Vagina (tissue), 2 donors: ENCODE measurements at regions not wholly inside any gene's neighbourhood (a gene's known extent, or its start where the extent isn't known, plus 50 kb on each side); places are given as distances from the start of the nearest gene placed in this dataset.

Experiments used
- DNase-seq, 2 donors: peaks; one replicate each; pipeline ENCODE4 v3.0.0-alpha.2; 2017; ENCODE audit errors: extremely low spot score in 2 of 2
- H3K27ac ChIP-seq: fragments of 200-600 bp; sonication (generic); one replicate; pipeline ENCODE4 v1.5.1; 2019
- H3K27me3 ChIP-seq: fragments of 200-600 bp; sonication (generic); one replicate; pipeline ENCODE4 v1.5.1; 2019
- H3K36me3 ChIP-seq, 2 donors: fragments of 200-600 bp; sonication (generic); one replicate each; pipeline ENCODE4 v1.5.1; 2017 to 2019
- H3K4me1 ChIP-seq: fragments of 200-600 bp; sonication (generic); one replicate; pipeline ENCODE4 v1.5.1; 2019
- H3K4me3 ChIP-seq, 2 donors: fragments of 200-600 bp; sonication (generic); 1 replicate in 1 of 2; 2 replicates in 1 of 2; pipeline ENCODE4 v1.5.1; 2016 to 2019
- H3K9me3 ChIP-seq: fragments of 200-600 bp; sonication (generic); one replicate; pipeline ENCODE4 v1.5.1; 2019
- CTCF ChIP-seq, 3 experiments: fragments of 450-650 bp in 2 of 3; fragments of 200-600 bp in 1 of 3; sonication (generic) in 1 of 3; IDR thresholded peaks; one replicate each; pipeline ENCODE4 v1.5.1; 2017 to 2019; ENCODE audit warnings: antibody characterized with exemption in 3 of 3, mild to moderate bottlenecking in 2 of 3, moderate library complexity in 2 of 3
- POLR2A ChIP-seq, 2 donors: fragments of 450-650 bp; IDR thresholded peaks; one replicate each; pipeline ENCODE4 v1.6.1; 2017; ENCODE audit warnings: antibody characterized with exemption in 2 of 2, mild to moderate bottlenecking in 2 of 2, moderate library complexity in 2 of 2
- POLR2AphosphoS5 ChIP-seq, 2 donors: sonication (generic); formaldehyde crosslinking; IDR thresholded peaks; one replicate each; pipeline ENCODE4 v1.9.0; 2017; ENCODE audit warnings: antibody characterized with exemption in 2 of 2, mild to moderate bottlenecking in 2 of 2, low read depth in 1 of 2; ENCODE audit not compliant: insufficient read depth in 1 of 2
- intact Hi-C: fragments of 100-400 bp; cut with DNase I; formaldehyde crosslinking; loops from one replicate; pipeline ENCODE4 v1.15.1; 2023

GRCh38 chr9:93810028-93810971 is 144.9 kb downstream of the BARX1 start:
- Histone ChIP-seq H3K27me3 (no peaks in the 10 kb centered on the region), H3K36me3 (no peaks in the 10 kb centered on the region), H3K9me3 (no peaks in the 10 kb centered on the region), H3K27ac (no peak overlapping the region), H3K4me3 (no peak overlapping the region), H3K4me1 (no peaks in the 10 kb centered on the region)
- peak in 1 of 2 donors; percentile 64 for DNase-seq
- TF ChIP-seq POLR2A (IDR thresholded peaks at IDR 0.05) (no peak), POLR2AphosphoS5 (IDR thresholded peaks at IDR 0.05; ENCODE audit: insufficient read depth in 1 of 2, low read depth in 1 of 2) (no peak), CTCF (IDR thresholded peaks at IDR 0.05) (no peak)
- intact Hi-C loops: no loop called here

GRCh38 chr9:93809204-93809940 is 145.8 kb downstream of the BARX1 start:
- no peaks in the 10 kb centered on the region for H3K36me3 ChIP-seq
- intact Hi-C loops: no loop called here
- DNase-seq: peak in 1 of 2 donors; percentile 60
- H3K4me1 ChIP-seq: no peaks in the 10 kb centered on the region
- no peak overlapping the region for H3K4me3 ChIP-seq
- H3K9me3 ChIP-seq: no peaks in the 10 kb centered on the region
- TF ChIP-seq POLR2A (IDR thresholded peaks at IDR 0.05) (no peak), CTCF (IDR thresholded peaks at IDR 0.05) (no peak), POLR2AphosphoS5 (IDR thresholded peaks at IDR 0.05; ENCODE audit: insufficient read depth in 1 of 2, low read depth in 1 of 2) (no peak)
- H3K27ac ChIP-seq: no peak overlapping the region
- no peaks in the 10 kb centered on the region for H3K27me3 ChIP-seq

GRCh38 chr9:93808115-93809029 is 146.8 kb downstream of the BARX1 start:
- peak in 1 of 2 donors; percentile 60 for DNase-seq
- no peaks in the 10 kb centered on the region for H3K4me1 ChIP-seq
- TF ChIP-seq POLR2AphosphoS5 (IDR thresholded peaks at IDR 0.05; ENCODE audit: insufficient read depth in 1 of 2, low read depth in 1 of 2) (no peak), CTCF (IDR thresholded peaks at IDR 0.05) (no peak), POLR2A (IDR thresholded peaks at IDR 0.05) (no peak)
- H3K27me3 ChIP-seq: no peaks in the 10 kb centered on the region
- no peaks in the 10 kb centered on the region for H3K9me3 ChIP-seq
- no peaks in the 10 kb centered on the region for H3K36me3 ChIP-seq
- intact Hi-C loops: no loop called here
- H3K4me3 ChIP-seq: no peak overlapping the region
- no peak overlapping the region for H3K27ac ChIP-seq

- intact Hi-C loops: no loop called here
- peak in 1 of 2 donors; percentile 47 for DNase-seq
- no peaks in the 10 kb centered on the region for H3K9me3 ChIP-seq
- TF ChIP-seq POLR2AphosphoS5 (IDR thresholded peaks at IDR 0.05; ENCODE audit: insufficient read depth in 1 of 2, low read depth in 1 of 2): no peak
- no peak for TF ChIP-seq CTCF (IDR thresholded peaks at IDR 0.05)
- TF ChIP-seq POLR2A (IDR thresholded peaks at IDR 0.05): no peak
- H3K27ac ChIP-seq: no peak overlapping the region
- H3K36me3 ChIP-seq: no peaks in the 10 kb centered on the region
- no peaks in the 10 kb centered on the region for H3K27me3 ChIP-seq
- H3K4me3 ChIP-seq: no peak overlapping the region
- no peaks in the 10 kb centered on the region for H3K4me1 ChIP-seq
Measured at GRCh38 chr9:93807166-93808074, 147.7 kb downstream of the BARX1 start.
